ENCODE measurements at regions not wholly inside any gene's neighbourhood (a gene's known extent, or its start where the extent isn't known, plus 50 kb on each side); places are given as distances from the start of the nearest gene placed in this dataset.
"Not testable (repeated sequence)": the region's sequence is repeated elsewhere in the genome, so short reads cannot be mapped to it uniquely, and the experiment has no call there.

DNA sequence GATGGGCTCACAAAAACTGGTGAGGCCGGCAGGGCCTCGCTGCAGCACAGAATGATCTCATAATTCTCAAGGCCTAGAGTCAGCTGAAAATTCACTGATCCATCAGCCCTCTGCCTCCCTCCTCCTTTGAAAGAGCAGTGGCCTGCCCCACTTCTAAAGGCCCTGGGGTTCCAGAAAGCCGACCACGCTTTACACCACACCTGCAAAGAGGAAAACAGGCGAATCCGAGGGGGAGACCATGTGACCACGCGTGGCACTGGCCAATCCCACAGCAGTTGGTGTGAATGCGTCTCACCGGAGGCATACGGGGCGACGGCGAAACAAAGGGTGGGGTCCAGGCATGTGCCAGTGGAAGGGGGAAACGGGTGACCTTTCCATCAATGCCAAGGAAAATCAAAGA is 135.5 kb upstream of the ANKRD20A1 start:
- H3K4me1 ChIP-seq (ENCODE audit: control insufficient read depth, insufficient read depth, low read length); in situ Hi-C loops (cut with HindIII; ENCODE audit: low pct_unique_long_range_greater_than_20kb, low sequenced_read_pairs); H3K36me3 ChIP-seq (ENCODE audit: control insufficient read depth, insufficient read depth, low read length); DNase-seq (ENCODE audit: low read depth, low spot score); H3K27me3 ChIP-seq (ENCODE audit: control insufficient read depth, insufficient read depth, low read length); POLR2A ChIA-PET; CTCF ChIA-PET; intact Hi-C loops (cut with micrococcal nuclease; ENCODE audit: unreplicated experiment); H3K9me3 ChIP-seq (ENCODE audit: control insufficient read depth, insufficient read depth, low read depth, low read length); H3K27ac ChIP-seq (ENCODE audit: low read length); BruUV-seq (replicated peaks): not testable (repeated sequence)
- ATAC-seq = peak; percentile 38; the same call in 1 of the 2 replicates
- H3K4me3 ChIP-seq (ENCODE audit: low read depth in 2 of 2, low read length in 2 of 2) = peak overlapping the region; percentile 26 to 40

DNA sequence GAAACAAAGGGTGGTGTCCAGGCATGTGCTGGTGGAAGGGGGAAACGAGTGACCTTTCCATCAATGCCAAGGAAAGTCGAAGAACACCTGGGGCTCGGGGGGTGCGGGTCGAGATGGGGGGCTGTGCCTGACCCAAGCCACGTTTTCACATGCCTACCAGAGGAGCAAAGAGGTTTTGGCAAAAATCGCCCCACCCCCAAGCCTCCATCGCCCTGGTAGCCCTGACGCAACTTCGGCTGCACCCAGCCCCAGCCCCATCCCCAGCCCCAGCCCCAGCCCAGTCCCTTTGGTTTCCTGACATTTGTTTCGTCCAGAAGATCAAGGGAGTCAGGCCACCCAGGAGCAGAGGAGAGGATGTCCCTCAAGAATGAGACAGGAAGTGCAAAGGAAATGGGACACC is 133.8 kb upstream of the ANKRD20A1 start:
- DNase-seq (ENCODE audit: low read depth, low spot score); in situ Hi-C loops (cut with HindIII; ENCODE audit: low pct_unique_long_range_greater_than_20kb, low sequenced_read_pairs); BruUV-seq (replicated peaks): not testable (repeated sequence)

GRCh38 chr9:67726213-67726988 is 132.3 kb upstream of the ANKRD20A1 start:
- BruUV-seq (replicated peaks); H3K27ac ChIP-seq (ENCODE audit: low read length); intact Hi-C loops (cut with micrococcal nuclease; ENCODE audit: unreplicated experiment); POLR2A ChIA-PET; H3K4me1 ChIP-seq (ENCODE audit: control insufficient read depth, insufficient read depth, low read length); H3K9me3 ChIP-seq (ENCODE audit: control insufficient read depth, insufficient read depth, low read depth, low read length); DNase-seq (ENCODE audit: low read depth, low spot score); CTCF ChIA-PET; H3K36me3 ChIP-seq (ENCODE audit: control insufficient read depth, insufficient read depth, low read length); in situ Hi-C loops (cut with HindIII; ENCODE audit: low pct_unique_long_range_greater_than_20kb, low sequenced_read_pairs); H3K27me3 ChIP-seq (ENCODE audit: control insufficient read depth, insufficient read depth, low read length): not testable (repeated sequence)
- ATAC-seq = peak; percentile 72
- H3K4me3 ChIP-seq (ENCODE audit: low read depth in 2 of 2, low read length in 2 of 2) = peak overlapping the region; percentile 28 to 33

More for the DNA sequence above, 133.8 kb upstream of the ANKRD20A1 start:
- ATAC-seq = peak; percentile 33; the same call in 1 of the 2 replicates
- H3K4me1 ChIP-seq (ENCODE audit: control insufficient read depth, insufficient read depth, low read length); intact Hi-C loops (cut with micrococcal nuclease; ENCODE audit: unreplicated experiment); CTCF ChIA-PET; H3K4me3 ChIP-seq (ENCODE audit: low read depth in 2 of 2, low read length in 2 of 2); H3K36me3 ChIP-seq (ENCODE audit: control insufficient read depth, insufficient read depth, low read length); H3K9me3 ChIP-seq (ENCODE audit: control insufficient read depth, insufficient read depth, low read depth, low read length); H3K27ac ChIP-seq (ENCODE audit: low read length); H3K27me3 ChIP-seq (ENCODE audit: control insufficient read depth, insufficient read depth, low read length); POLR2A ChIA-PET: not testable (repeated sequence)

GRCh38 chr9:67763133-67763532 is 95.6 kb upstream of the ANKRD20A1 start:
- H3K36me3 ChIP-seq (ENCODE audit: control insufficient read depth, insufficient read depth, low read length); H3K27ac ChIP-seq (ENCODE audit: low read length); ATAC-seq; POLR2A ChIA-PET; H3K4me3 ChIP-seq (ENCODE audit: low read depth in 2 of 2, low read length in 2 of 2); intact Hi-C loops (cut with micrococcal nuclease; ENCODE audit: unreplicated experiment); H3K27me3 ChIP-seq (ENCODE audit: control insufficient read depth, insufficient read depth, low read length); H3K9me3 ChIP-seq (ENCODE audit: control insufficient read depth, insufficient read depth, low read depth, low read length); DNase-seq (ENCODE audit: low read depth, low spot score); BruUV-seq (replicated peaks); H3K4me1 ChIP-seq (ENCODE audit: control insufficient read depth, insufficient read depth, low read length); CTCF ChIA-PET; in situ Hi-C loops (cut with HindIII; ENCODE audit: low pct_unique_long_range_greater_than_20kb, low sequenced_read_pairs): not testable (repeated sequence)

GRCh38 chr9:67771807-67772206 is 86.9 kb upstream of the ANKRD20A1 start:
- H3K9me3 ChIP-seq (ENCODE audit: control insufficient read depth, insufficient read depth, low read depth, low read length); H3K4me1 ChIP-seq (ENCODE audit: control insufficient read depth, insufficient read depth, low read length); H3K27ac ChIP-seq (ENCODE audit: low read length); intact Hi-C loops (cut with micrococcal nuclease; ENCODE audit: unreplicated experiment); H3K4me3 ChIP-seq (ENCODE audit: low read depth in 2 of 2, low read length in 2 of 2); CTCF ChIA-PET; in situ Hi-C loops (cut with HindIII; ENCODE audit: low pct_unique_long_range_greater_than_20kb, low sequenced_read_pairs); ATAC-seq; BruUV-seq (replicated peaks); DNase-seq (ENCODE audit: low read depth, low spot score); H3K36me3 ChIP-seq (ENCODE audit: control insufficient read depth, insufficient read depth, low read length); POLR2A ChIA-PET; H3K27me3 ChIP-seq (ENCODE audit: control insufficient read depth, insufficient read depth, low read length): not testable (repeated sequence)

DNA sequence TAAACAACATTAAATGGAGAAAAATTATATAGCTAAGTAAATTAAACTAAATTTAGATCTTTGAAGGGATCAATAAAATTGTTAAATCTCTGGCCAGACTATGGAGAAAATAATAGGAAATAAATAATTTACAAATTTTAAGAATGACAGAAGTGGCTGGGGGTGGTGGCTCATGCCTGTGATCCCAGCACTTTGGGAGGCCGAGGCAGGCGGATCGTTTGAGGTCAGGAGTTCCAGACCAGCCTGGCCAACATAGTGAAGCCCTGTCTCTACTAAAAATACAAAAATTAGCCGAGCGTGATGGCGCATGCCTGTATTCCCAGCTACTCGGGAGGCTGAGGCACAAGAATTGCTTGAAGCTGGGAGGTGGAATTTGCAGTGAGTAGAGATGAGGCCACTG is 58.6 kb upstream of the ANKRD20A1 start:
- in situ Hi-C loops (cut with HindIII; ENCODE audit: low pct_unique_long_range_greater_than_20kb, low sequenced_read_pairs); H3K9me3 ChIP-seq (ENCODE audit: control insufficient read depth, insufficient read depth, low read depth, low read length); H3K36me3 ChIP-seq (ENCODE audit: control insufficient read depth, insufficient read depth, low read length); intact Hi-C loops (cut with micrococcal nuclease; ENCODE audit: unreplicated experiment); H3K27ac ChIP-seq (ENCODE audit: low read length); H3K4me3 ChIP-seq (ENCODE audit: low read depth in 2 of 2, low read length in 2 of 2); CTCF ChIA-PET; POLR2A ChIA-PET; H3K4me1 ChIP-seq (ENCODE audit: control insufficient read depth, insufficient read depth, low read length); H3K27me3 ChIP-seq (ENCODE audit: control insufficient read depth, insufficient read depth, low read length); ATAC-seq; BruUV-seq (replicated peaks); DNase-seq (ENCODE audit: low read depth, low spot score): not testable (repeated sequence)
